GM23338 (cell line): ENCODE measurements at regions not wholly inside any gene's neighbourhood (a gene's known extent, or its start where the extent isn't known, plus 50 kb on each side); places are given as distances from the start of the nearest gene placed in this dataset.

Experiments used
- ATAC-seq: fragments of 200-7000 bp; cut with Tn5 transposase; 3 replicates; pipeline ENCODE4 v1.9.1; 2020
- DNase-seq: peaks from one replicate; pipeline ENCODE4 v3.0.0-alpha.2; 2015; ENCODE audit warnings: low spot score
- H2AFZ ChIP-seq: fragments of 200-600 bp; sonication (generic); 2 replicates; pipeline ENCODE4 v1.8.0; 2016; ENCODE audit warnings: antibody characterized with exemption, mild to moderate bottlenecking, moderate library complexity
- H3F3A ChIP-seq: fragments of 200-600 bp; sonication (generic); replicated peaks from 2 replicates; pipeline ENCODE4 v1.8.0; 2017; ENCODE audit warnings: antibody characterized with exemption, mixed run types, low read depth
- H3K27ac ChIP-seq: fragments of 200-600 bp; sonication (generic); 2 replicates; pipeline ENCODE4 v1.6.1; 2016; ENCODE audit warnings: low read depth
- H3K27me3 ChIP-seq: fragments of 200-600 bp; sonication (generic); 2 replicates; pipeline ENCODE4 v1.8.0; 2016; ENCODE audit warnings: mild to moderate bottlenecking, mixed run types, moderate library complexity; ENCODE audit not compliant: insufficient read depth
- H3K36me3 ChIP-seq: fragments of 200-600 bp; sonication (generic); 2 replicates; pipeline ENCODE4 v1.8.0; 2016; ENCODE audit warnings: mild to moderate bottlenecking; ENCODE audit not compliant: insufficient read depth
- H3K4me1 ChIP-seq: fragments of 200-600 bp; sonication (generic); 2 replicates; pipeline ENCODE4 v1.8.0; 2016; ENCODE audit warnings: mild to moderate bottlenecking, moderate library complexity; ENCODE audit not compliant: insufficient read depth
- H3K4me2 ChIP-seq: fragments of 200-600 bp; sonication (generic); 2 replicates; pipeline ENCODE4 v1.7.1; 2017; ENCODE audit warnings: mixed run types
- H3K4me3 ChIP-seq: fragments of 200-600 bp; sonication (generic); 2 replicates; pipeline ENCODE4 v1.6.1; 2016; ENCODE audit warnings: mixed run types
- H3K79me2 ChIP-seq: fragments of 200-600 bp; sonication (generic); replicated peaks from 2 replicates; pipeline ENCODE4 v1.8.0; 2017; ENCODE audit warnings: mild to moderate bottlenecking; ENCODE audit not compliant: insufficient read depth
- H3K9me2 ChIP-seq: fragments of 200-600 bp; sonication (generic); 2 replicates; pipeline ENCODE4 v1.8.0; 2017; ENCODE audit not compliant: insufficient read depth
- H4K20me1 ChIP-seq: fragments of 200-600 bp; sonication (generic); replicated peaks from 2 replicates; pipeline ENCODE4 v1.8.0; 2017; ENCODE audit warnings: mild to moderate bottlenecking; ENCODE audit not compliant: insufficient read depth
- H3K27ac Mint-ChIP-seq: 2 replicates; pipeline ENCODE4 v1.8.0; 2020; ENCODE audit warnings: inconsistent platforms, mild to moderate bottlenecking, moderate library complexity, mixed read lengths
- H3K27me3 Mint-ChIP-seq: 3 replicates; pipeline ENCODE4 v1.8.0; 2022; ENCODE audit warnings: low read depth, mild to moderate bottlenecking, moderate library complexity, mixed read lengths, inconsistent platforms; ENCODE audit not compliant: insufficient read depth, poor library complexity
- H3K36me3 Mint-ChIP-seq: 3 replicates; pipeline ENCODE4 v1.8.0; 2021; ENCODE audit warnings: low read depth, mild to moderate bottlenecking, inconsistent platforms, moderate library complexity, mixed read lengths
- H3K4me1 Mint-ChIP-seq: 3 replicates; pipeline ENCODE4 v1.8.0; 2020; ENCODE audit warnings: mild to moderate bottlenecking, inconsistent platforms, mixed read lengths
- H3K4me3 Mint-ChIP-seq: 3 replicates; pipeline ENCODE4 v1.8.0; 2021; ENCODE audit warnings: moderate library complexity, mild to moderate bottlenecking, inconsistent platforms, mixed read lengths
- H3K9me3 Mint-ChIP-seq: 3 replicates; pipeline ENCODE4 v1.8.0; 2020; ENCODE audit warnings: moderate library complexity, mild to moderate bottlenecking, inconsistent platforms, mixed read lengths
- CREB1 ChIP-seq: fragments of 250-450 bp; sonication (Bioruptor Pico); IDR thresholded peaks from 2 replicates; pipeline ENCODE4 v1.5.0; 2020; ENCODE audit warnings: low read depth, mild to moderate bottlenecking, moderate library complexity
- CTCF ChIP-seq, 2 experiments: fragments of 200-600 bp in 1 of 2; sonication (generic) in 1 of 2; conservative IDR thresholded peaks; 2 replicates each; pipeline versions ENCODE4 v1.5.1 to v1.6.1; 2016 to 2017; ENCODE audit warnings: antibody characterized with exemption in 2 of 2, low read depth in 2 of 2, mild to moderate bottlenecking in 2 of 2, moderate library complexity in 1 of 2
- EZH2phosphoT487 ChIP-seq: fragments of 200-600 bp; sonication (generic); IDR thresholded peaks from one replicate; pipeline ENCODE4 v1.8.1; 2018; ENCODE audit warnings: antibody characterized with exemption; ENCODE audit not compliant: unreplicated experiment
- POLR2AphosphoS5 ChIP-seq: IDR thresholded peaks from 2 replicates; pipeline ENCODE4 v1.6.1; 2016; ENCODE audit warnings: antibody characterized with exemption, low read depth
- REST ChIP-seq: IDR thresholded peaks from one replicate; pipeline ENCODE4 v1.6.1; 2018; ENCODE audit warnings: antibody characterized with exemption; ENCODE audit not compliant: unreplicated experiment
- ZNF331 ChIP-seq: fragments of 250-450 bp; sonication (Bioruptor Pico); IDR thresholded peaks from 2 replicates; pipeline ENCODE4 v1.5.0; 2020; ENCODE audit warnings: low read depth, mild to moderate bottlenecking, moderate library complexity

GRCh38 chr16:65422934-65423333 is 301.1 kb upstream of the CDH11 start (continued):
- TF ChIP-seq REST (no peak), CREB1 (CRISPR knock-in tag) (no peak), EZH2phosphoT487 (no peak), ZNF331 (CRISPR knock-in tag) (no peak), CTCF (conservative IDR thresholded peaks at IDR 0.05; ENCODE audit: low read depth in 2 of 2) (no peak)

GRCh38 chr16:65421596-65421995 is 299.7 kb upstream of the CDH11 start:
- Histone ChIP-seq H3K4me1 (no peaks in the 10 kb centered on the region), H3K27me3 (no peaks in the 10 kb centered on the region), H3K27ac (no peak overlapping the region), H3K9me2 (0 out of 2 replicates have a peak, but pooled peaks cover 9% of the 10 kb centered on the region), H3K79me2 (no peaks in the 10 kb centered on the region), H3K4me3 (no peak overlapping the region), H3K36me3 (no peaks in the 10 kb centered on the region), H3F3A (no peaks in the 10 kb centered on the region), H4K20me1 (no peaks in the 10 kb centered on the region), H2AFZ (no peak overlapping the region), H3K4me2 (no peak overlapping the region)
- Mint-ChIP-seq H3K36me3 (no peaks in the 10 kb centered on the region), H3K4me3 (no peak overlapping the region), H3K9me3 (no peaks in the 10 kb centered on the region), H3K27me3 (no peaks in the 10 kb centered on the region), H3K27ac (no peak overlapping the region), H3K4me1 (no peaks in the 10 kb centered on the region)
- ATAC-seq (no peak), DNase-seq (no peak)
- TF ChIP-seq REST (no peak), CTCF (conservative IDR thresholded peaks at IDR 0.05; ENCODE audit: low read depth in 2 of 2) (no peak), POLR2AphosphoS5 (no peak), ZNF331 (CRISPR knock-in tag) (no peak)
